Bone marrow (tissue), 2 donors: ENCODE measurements at regions not wholly inside any gene's neighbourhood (a gene's known extent, or its start where the extent isn't known, plus 50 kb on each side); places are given as distances from the start of the nearest gene placed in this dataset.
"Not testable (repeated sequence)": the region's sequence is repeated elsewhere in the genome, so short reads cannot be mapped to it uniquely, and the experiment has no call there.

ENCODE experiments used
- DNase-seq, 2 donors: peaks; one replicate each; lab custom pipeline; 2025; lab: John Stamatoyannopoulos, UW

GRCh38 chr5:128667751-128668150 lies 129.7 kb upstream of the FBN2 start:
- no peak for DNase-seq

GRCh38 chr5:128668921-128669320 lies 130.9 kb upstream of the FBN2 start:
- DNase-seq: no peak

- DNase-seq: no peak
Observed at GRCh38 chr5:128669803-128670202, 131.8 kb upstream of the FBN2 start.

DNA sequence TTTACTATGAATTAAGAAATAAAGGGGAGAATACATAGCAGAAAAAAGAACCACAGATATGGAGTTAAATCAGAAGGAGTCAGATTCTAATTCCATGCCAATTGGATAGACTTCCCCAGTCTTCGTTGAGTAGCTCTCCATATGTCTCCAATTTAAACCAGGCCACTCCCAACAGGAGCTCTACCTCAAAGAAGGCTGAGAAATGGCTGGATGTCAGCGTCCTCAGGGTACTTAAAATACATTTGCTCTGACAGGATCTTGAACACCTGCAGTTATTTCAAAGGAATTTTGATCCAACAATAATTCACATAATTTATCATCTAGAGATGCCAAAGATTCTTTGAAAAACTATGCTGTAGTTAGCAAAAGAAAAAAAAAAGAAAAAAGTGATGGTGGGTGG lies 133.9 kb upstream of the FBN2 start:
- DNase-seq: no peak

DNA sequence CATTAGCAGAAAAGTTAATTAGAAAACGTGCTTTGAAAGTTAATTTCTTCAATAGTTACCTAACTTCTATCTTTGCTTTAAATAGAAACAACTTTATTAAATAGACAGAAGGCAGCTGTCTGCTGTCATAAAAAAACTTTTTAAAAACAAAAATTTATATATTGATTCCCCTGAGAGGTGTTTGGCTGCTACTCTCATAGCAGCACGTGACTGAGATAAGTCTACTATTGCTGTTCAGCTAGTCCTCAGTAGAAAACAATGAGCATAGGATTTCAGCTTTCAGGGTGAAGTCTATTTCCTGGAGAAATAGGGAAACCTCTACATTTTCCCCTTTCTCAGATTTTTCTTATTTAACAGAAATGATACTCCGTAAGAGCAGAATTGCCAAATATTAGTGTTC lies 135.0 kb upstream of the FBN2 start:
- no peak for DNase-seq

- no peak for DNase-seq
Observed at GRCh38 chr5:128673411-128673957, 135.4 kb upstream of the FBN2 start.

DNA sequence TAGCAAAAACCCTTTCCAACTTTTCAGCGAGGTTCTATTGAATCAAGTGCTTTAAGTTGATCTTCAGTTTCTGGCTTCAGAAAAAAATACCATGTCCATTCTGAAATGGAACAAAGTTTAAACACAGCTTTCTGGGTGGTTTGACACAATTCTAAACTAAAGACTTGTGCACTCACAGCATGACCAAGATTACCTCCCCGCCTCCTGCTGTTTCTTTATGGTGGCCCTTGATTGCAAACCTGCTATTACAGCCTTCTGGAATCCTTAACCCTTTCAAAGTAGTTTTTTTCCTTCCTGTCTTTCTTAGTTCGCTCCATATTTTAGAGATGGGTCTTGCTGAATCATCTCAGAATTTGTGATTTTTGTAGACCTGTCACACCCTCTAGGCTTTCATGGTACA lies 135.9 kb upstream of the FBN2 start:
- DNase-seq: no peak

DNA sequence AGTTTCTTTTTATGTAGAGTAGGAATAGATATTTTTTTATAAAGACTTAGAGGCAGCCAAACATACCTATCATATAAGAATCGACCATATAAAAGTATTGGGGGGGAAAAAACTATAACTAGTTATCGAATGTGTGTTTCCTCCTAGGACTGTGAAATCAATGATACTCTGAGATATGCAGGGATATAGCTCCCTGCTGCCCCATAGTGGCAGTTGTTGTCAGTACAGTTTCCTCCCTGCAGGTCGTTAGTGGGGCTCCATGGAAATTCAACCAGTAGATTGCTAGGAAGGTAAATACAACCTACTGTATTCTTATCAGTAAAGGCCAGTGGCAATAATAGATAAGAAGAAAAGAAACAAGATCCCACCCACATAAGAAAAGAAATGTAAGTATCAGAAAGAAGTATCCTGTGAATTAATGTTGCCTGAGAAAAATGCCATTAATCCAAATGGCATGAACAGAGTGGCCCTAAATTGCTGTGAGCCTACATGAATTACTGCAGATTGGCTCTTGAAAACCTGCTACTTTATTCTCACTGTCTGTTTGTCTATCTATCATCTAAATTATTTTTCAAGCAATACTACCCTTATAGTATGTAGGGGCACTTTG lies 136.9 kb upstream of the FBN2 start:
- peak in 1 of 2 donors; percentile 23 for DNase-seq

- DNase-seq: no peak
Observed at GRCh38 chr5:128681096-128681495, 143.1 kb upstream of the FBN2 start.

- DNase-seq: no peak
Observed at GRCh38 chr5:128681764-128682592, 143.9 kb upstream of the FBN2 start.

- no peak for DNase-seq
Observed at GRCh38 chr5:128682669-128683068, 144.6 kb upstream of the FBN2 start.

GRCh38 chr5:128684961-128685360 lies 146.9 kb upstream of the FBN2 start:
- no peak for DNase-seq

GRCh38 chr5:128687930-128688329 lies 149.9 kb upstream of the FBN2 start:
- no peak for DNase-seq

DNA sequence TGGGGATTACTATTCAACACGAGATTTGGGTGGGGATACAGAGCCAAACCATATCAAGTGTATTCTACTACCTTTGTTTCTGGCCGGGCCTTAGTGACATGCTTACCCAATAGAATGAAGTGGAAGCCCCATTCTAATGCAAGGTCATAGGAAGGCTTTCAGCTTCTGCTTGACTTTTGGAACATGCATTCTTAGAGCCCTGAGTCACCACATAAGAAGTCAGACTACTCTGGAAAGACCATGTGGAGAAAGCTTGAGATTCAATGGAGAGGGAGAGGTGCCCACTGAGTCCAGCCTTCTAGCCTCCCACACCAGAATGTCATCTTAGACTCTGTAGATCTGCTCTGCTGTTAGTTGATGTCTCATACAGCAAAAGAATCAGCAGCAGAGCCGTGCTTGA lies 155.7 kb upstream of the FBN2 start:
- no peak for DNase-seq

DNA sequence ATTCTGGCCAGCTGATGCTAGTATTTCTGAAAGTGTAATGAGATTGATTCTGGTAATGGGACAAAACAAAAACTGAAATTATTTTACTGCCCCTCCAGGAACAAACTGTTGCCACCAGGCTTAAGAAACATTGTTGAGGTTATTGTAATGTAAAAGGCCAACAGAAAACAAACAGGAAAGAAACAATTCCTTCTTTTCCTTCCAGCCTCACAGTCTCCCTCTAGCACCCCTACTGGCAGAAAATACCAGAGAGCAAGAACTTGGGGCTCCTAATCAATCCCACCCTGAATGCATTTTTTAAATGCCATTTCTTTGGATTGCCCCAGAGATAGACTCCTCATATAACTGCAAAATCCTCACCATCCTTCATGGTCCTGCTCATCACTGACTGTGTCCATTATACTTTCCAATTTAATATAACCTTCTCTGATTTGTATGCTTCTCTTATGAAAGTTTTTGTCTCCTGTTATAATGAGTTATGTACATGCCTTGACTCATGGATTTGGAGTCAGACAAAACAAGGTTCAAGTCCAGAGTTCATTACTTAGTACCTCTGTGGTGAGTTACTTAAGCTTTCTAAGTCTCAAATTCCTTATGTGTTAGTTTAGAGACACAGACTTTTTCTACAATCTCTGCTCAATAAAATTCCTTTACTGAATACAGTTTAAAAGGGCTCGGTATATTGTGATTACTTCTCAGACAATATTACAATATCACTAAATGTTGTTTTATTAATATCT lies 157.9 kb upstream of the FBN2 start:
- no peak for DNase-seq

DNA sequence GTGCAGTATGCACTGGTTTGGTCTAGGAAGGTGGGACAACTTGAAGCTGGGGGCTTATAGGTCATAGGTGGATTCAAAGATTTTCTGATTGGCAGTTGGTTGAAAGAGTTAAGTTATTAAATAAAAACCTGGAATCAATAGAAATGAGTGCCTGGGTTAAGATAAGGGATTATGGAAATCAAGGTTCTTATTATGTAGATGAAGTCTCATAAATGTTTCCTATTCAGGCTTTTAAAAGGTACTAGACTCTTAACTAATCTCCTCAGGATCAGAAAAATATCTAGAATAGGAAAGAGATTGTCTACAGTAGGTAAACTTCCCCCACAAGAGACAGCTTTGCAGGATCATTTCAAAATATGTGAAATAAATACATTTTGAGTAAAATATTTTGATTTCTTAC lies 163.3 kb upstream of the FBN2 start:
- DNase-seq: no peak

GRCh38 chr5:128703322-128703721 lies 165.3 kb upstream of the FBN2 start:
- DNase-seq: no peak

- DNase-seq: no peak
Observed at GRCh38 chr5:128706269-128706668, 168.2 kb upstream of the FBN2 start.

DNA sequence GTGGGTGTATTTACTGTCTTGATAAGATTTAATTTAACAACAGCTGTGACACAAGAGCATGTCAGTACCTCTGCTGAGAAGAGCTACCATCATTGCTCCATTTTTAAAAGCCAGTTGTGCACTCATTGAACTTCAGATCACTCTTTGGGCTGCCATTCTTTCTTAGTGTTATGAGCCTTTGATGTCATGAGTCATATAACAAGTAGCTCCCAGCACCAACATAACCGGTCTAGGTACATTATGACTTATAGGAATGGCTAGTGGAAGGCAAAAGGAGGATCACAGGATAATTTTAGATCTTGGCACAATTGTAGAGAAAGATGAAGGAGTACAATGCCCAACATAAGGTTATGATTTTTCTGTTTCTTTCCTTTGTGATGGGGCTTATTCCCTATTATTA lies 170.8 kb upstream of the FBN2 start:
- DNase-seq: no peak

DNA sequence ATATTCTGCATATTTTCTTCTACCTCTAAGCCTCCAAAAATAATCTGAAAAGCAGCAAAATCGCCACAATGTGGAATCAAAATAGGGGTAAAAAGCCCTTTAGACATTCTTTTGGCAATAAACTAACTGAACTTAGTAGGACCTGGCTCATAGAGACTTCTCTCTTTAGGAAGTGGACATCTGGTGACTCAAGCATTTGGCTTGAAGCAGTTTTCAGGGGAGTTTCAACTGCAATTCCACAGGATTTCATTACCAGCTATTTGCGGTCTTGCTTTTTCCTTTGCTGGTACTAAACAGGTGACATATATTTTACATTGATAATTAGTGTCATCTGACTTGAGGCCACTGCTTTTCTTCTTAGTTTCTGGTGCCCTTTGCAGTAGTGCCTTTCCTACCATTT lies 173.2 kb upstream of the FBN2 start:
- no peak for DNase-seq

DNA sequence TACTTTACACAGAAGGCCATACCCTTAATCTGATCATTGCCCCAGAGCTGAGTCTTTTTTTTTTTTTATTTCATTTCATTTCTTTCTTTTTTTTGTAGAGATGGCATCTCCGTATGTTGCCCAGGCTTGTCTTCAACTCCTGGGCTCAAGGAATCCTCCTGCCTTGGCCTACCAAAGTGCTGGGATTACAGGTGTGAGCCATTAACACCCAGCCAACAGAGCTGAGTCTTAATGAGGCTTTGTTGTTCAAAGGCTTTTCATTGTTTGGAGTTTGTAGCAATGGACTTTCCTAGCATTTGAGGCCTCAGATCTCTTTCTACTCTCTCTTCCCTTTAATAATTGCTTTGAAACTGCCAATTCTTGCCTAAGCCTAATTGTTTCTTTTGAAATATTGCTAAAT lies 176.5 kb upstream of the FBN2 start:
- DNase-seq: no peak

DNA sequence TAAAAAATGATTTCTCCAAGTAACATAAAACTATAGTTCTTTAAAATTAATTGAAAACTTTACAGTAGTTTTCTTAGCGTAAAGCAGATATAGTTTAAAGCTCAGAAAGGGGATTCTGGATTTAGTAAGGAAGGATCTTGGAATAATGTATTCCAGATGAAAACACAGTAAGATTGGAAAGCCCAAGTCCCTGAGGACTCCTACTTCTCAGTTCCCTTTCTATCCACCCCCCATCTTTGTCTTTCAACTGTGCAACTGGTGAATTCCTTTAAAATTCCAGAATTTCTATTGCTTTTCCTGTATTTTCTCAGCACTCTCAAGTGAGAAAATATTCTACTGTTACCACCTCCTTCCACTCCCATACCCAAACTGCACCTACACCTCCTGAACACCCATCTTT lies 184.5 kb upstream of the FBN2 start:
- no peak for DNase-seq

DNA sequence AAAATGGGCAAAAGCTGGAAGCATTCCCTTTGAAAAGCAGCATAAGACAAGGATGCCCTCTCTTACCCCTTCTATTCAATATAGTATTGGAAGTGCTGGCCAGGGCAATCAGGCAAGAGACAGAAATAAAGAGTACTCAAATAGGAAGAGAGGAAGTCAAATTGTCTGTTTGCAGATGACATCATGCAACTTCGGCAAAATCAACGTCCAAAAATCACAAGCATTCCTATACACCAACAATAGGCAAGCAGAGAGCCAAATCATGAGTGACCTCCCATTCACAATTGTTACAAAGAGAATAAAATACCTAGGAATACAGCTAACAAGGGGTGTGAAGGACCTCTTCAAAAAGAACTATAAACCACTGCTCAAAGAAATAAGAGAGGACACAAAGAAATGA lies 192.0 kb upstream of the FBN2 start:
- DNase-seq: not testable (repeated sequence)
